Right renal cortex interstitium (tissue), 3 donors: ENCODE measurements at regions not wholly inside any gene's neighbourhood (a gene's known extent, or its start where the extent isn't known, plus 50 kb on each side); places are given as distances from the start of the nearest gene placed in this dataset.

Experiments
- DNase-seq, 3 donors: peaks; one replicate each; pipeline ENCODE4 v3.0.0-alpha.2; 2013; ENCODE audit warnings: low read depth in 3 of 3, low spot score in 2 of 3

DNA sequence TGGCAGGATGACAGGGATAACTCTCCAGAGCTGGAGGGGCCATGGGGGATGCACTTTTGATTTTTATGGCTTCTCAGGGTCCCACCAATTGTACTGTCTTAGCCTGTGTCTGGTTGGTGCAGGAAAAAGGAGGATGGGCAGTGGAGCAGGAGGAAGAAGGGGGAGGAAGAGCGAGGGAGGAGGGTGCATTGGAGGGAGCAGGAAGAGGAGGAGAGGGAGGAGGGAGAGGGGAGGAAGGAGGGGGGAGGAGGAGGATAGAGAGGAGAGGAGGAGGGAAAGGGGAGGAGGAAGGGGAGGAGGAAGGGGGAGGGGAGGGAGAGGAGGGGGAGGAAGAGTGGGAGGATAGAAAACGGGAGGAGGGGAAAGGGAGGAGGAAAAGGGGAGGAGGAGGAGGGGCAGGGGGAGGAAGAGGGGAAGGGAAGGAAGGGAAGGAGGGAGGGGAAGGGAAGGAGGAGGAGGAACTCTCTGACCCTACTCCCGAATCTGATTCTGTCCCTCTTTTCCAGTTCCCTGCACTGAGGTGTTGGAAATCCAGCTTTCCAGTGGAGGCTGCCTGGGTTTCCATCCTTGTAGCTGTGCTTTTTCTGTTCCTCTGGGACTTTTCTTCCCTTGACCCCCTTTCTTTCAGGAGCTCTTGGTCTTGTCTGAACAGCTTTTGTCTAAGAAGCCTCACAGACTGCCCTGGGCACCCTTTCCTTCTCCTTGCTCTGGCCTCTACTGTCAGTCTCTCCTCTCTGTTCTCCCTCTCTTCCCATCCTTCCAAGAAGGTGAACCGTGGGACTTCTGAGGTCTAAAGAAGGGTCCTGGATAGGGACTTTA, 149.4 kb downstream of the DHX35 start:
- peak in 1 of 3 donors; percentile 47 for DNase-seq

DNA sequence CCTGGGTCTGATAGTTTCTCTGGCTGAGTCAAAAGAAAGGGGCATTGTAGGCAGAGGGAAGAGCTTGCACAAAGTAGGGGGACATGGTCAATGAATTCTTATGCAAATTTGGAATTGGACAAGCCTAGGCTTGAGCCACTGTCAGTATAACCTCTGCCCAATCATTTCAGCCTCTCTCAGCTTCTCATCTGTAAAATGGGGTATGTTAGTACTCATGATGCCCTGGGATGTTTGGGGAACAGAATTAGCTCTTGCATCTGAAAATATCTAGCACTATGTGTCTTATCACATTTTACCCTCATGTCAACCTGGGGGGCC, 148.6 kb downstream of the DHX35 start:
- no peak for DNase-seq

DNA sequence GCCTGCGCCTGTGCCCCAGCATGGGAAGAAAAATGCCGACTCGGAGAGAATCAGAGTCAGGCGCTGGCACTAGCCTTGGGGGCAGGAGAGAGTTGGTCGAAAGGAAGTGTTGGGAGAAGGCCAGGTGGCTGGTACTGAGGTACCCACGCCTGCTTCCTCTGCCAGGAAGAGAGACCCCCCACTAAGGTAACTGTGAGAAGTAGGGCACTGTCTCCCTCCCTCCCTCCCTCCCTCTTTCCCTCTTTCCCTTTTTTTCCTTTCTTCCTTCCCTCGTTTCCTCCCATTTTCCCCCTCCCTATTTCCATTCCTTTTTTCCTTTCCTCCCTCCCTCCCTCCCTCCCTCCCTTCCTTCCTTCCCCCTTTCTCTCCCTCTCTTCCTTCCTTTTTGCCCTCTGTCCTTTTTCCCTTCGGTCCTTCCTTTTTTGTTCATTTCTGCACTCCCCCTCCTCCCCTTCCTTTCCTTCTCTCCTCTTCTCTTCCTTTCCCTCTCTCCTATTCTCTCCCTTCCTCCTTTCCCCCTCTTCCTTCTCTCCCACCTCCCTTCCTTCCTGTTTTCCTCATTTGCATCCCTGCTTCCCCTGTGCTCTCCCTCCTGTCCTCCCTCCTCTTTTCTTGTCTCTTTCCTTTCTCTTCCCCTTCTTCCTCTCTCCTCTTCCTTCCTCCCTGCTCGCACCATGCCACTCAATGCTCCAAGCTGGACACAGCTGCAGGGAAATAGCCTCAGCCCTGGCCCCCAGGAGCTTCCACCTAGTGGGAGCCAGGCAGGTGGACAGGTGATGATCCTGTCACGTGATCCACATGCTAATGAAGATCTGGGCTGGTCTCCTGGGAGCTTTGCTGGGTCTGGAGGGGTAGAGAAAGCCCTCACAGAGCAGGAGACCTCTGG, 148.0 kb downstream of the DHX35 start:
- no peak for DNase-seq

DNA sequence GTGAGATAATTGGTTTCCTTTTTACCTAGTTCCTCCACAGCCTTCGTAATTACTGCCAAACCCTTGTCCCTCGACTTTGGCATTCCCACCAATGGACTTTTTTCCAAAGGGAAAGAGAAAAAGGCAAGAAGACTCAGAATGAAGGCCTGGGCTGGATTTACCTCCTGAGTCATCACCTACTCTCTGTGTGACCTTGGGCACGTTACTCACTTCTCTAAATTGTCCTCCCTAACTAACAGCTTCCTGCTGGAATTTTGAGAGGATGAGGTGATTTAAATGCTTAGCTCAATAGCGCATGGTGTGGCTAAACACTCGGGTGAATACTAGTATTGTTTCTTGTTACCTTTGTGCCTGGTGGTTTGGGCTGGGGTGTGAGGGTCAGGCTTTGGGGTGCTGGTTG, 146.6 kb downstream of the DHX35 start:
- no peak for DNase-seq

DNA sequence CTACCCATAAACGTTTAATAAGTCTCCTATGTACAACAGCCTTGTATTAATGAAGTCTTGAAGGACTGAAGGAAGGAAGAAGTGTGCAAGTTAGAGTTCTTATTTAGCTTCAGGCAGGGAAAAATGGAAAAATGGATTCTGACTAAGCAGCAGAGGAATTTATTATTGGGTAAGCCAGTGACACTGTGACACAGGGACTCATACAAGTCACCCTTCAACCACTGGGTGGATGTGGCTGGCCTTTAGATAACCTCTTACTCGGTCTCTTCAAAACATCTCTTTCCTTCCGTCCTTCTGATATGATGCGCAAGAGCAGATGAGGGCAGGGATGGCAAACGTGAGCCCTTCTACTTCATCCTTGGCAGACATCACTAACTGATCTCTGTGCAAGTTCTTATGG, 145.6 kb downstream of the DHX35 start:
- DNase-seq = no peak

DNA sequence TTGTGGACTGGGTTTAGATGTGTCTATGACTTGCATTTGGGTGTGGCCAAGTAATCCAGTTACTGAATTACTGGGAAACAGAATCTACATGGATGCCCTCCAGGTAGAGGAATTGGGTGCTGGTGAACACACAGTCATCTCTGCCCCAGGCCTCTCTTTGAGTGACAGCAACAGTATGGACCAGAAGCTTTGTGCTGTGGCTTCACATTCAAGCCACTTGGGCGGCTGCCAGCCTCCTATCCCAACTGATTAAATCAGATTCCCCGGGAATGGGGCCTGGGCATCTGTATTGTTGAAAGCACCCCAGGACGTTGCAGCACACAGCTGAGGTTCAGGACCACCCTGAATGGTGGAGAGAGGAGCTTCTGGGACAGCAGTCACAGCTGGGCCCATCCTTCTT, 144.6 kb downstream of the DHX35 start:
- DNase-seq = no peak

DNA sequence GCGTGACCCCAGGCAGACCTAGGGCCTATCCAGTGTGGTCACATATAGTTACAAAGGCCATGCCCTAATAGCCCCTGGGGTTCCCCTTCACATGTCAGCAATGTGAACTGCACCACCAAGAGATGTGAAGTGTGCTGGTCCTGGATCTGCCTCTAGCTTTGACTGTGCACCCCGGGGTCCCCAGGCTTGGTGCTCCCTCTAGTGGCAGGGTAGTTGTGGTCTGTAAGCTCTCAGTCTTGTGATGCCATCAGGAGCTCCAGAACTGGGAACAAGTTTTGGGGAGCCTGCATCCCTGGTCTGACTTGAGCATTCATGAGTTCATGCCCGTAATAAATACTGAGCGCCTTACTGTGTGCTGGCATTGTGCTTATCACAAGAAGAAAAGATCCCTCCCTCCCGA, 143.4 kb downstream of the DHX35 start:
- DNase-seq = no peak

DNA sequence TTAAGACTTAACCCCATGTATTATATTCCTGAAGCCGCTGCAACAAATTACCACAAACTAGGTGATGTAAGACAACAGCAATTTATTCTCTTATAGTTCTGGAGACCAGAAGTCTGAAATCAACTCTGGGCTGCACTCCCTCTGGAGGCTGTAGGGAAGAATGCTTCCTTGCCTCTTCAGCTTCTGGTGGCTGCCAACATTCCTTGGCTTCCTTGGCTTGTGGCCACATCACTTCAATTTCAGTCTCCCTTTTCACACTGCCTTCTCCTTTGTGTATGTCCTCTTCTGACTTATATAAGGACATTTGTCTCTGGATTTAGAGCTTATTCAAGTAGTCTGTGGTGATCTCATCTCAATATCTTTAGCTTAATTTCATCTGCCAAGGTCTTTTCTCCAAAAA, 141.6 kb downstream of the DHX35 start:
- no peak for DNase-seq

DNA sequence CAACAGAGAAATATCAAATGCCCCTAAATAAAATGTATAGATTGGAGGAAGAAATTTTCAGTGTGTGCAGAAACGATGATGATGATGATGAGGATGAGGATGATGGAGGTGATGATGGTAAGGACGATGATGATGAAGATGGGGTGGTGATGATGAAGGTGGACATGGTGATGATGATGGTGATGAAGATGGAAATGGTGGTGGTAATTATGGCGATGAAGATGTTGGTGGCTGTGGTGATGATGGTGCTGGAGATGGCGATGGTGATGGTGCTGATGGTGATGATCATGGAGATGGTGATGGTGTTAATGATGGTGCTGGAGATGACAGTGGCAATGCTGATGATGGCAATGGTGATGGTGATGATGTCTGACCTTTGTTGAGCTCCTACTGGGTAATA, 141.2 kb downstream of the DHX35 start:
- DNase-seq = no peak

DNA sequence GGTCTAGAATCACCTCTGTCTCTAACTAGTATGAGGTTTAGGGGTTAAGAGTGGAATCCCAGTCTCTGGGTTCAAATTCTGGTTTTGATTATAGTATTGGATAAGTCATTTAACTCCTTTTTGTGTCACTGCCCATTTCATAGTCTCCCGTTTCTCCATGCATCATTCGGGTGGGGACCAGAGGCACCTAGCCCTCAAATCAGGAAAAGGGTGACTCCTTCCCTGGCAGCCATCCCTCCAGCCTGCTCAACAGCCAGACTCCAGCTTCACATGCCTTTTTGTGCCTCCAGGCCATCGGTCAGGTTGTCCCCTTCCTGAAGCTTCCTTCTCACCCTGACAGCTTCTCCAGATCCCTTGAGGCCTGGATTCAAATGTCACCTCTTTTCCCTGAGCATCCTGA, 139.8 kb downstream of the DHX35 start:
- no peak for DNase-seq

DNA sequence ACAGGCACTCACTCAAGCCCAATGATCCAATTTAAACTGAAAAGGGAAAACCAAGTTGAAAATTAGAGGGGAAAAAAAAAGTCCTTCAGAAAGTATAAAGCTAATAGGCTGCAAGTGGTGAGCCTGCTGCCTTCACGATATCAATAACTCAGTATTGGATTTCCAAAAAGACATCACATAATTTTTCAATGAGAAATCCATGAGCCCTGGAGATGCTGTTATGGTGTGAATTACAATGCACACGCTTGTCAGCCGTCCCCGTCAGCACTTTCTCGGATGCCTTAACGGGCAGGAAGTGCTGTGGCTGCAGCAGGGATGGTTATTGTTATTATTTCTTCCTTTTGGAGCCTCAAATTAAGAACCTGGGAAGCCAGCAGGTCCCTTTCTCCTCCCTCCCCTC, 138.5 kb downstream of the DHX35 start:
- DNase-seq = no peak

DNA sequence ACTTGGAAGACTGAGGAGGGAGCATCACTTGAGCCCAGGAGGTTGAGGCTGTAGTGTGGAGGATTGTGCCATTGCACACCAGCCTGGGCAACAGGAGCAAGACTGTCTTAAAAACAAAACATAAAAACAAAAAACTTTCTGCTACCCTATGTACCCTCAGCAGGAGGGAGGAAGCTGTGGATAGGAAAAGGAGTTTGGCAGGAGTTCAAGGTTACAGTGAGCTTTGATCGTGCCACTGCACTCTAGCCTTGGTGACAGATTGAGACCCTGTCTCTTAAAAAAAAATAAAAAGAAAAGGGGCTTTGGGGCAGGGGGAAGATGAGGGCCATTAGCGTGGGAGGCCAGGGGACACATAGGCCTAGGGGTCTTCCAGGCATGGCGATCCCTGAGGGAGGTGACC, 135.7 kb downstream of the DHX35 start:
- DNase-seq = no peak

DNA sequence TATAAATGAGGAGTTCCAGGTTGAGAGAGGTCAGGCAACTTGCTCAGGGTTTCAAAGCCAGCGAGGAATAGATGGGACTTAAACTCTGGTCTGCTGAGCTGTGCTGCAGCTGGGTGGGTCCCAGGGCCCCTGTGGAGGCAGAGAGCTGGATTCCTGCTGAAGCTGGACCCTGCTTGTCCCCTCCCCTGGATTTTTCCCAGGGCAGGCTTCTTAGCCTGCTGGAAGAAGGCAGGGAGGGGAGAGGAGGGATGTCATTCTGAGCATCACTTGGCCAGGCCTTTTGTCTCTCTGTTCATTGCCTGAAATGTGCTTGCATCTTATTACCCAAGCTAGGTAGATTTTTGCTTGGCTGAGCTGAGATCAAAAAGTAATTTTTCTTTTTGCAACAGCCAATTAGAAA, 133.7 kb downstream of the DHX35 start:
- DNase-seq = no peak

DNA sequence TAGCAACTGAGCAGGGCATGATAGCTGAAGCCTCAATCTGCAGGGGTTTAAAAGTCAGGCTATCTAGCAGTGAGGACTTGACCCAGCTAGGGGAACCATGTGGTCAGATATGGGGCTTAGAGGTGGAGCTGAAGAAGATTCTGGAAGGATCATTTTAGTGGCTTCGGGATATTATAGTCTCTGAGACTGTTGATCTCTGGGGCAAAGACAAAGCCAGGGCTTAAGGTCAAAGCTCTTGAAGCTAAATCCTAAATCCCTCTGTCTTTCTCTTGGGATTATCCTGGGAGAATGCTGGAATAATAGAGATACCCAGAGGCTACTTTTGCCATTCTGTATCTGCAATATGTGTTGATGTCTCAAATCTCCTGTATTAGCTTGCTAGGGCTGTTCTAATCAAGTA, 132.2 kb downstream of the DHX35 start:
- no peak for DNase-seq

DNA sequence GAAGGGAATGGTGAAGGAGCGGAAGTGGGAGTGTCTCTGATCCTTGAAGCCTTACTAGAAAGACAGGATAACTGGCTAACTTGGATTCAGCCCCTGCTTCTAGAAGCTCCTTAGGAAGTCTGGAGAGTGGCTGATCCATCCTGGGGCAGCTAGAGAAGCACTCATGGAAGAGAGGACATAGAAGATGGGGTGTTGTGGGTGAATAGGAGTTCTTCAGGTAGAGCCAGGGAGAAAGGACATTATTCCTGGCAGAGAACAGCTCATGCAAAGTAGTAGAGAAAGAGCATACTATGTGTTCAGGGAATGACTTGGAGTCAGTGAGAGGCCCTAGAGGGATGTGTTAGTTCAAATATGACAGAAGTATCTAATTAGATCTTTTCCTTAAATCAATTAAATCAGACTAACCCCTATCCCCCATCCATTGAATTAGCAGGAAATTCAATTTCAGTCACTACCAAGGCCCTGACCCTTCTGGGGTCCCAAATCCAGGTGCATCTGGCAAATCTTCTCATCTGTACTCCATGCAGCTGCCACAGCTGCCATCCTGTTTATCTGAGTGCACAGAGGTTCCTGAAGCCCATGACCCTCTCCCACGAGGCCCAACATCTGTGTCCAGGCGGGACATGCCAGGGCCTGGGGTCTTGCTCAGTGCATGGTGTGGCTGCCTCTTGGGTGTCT, 130.7 kb downstream of the DHX35 start:
- no peak for DNase-seq

DNA sequence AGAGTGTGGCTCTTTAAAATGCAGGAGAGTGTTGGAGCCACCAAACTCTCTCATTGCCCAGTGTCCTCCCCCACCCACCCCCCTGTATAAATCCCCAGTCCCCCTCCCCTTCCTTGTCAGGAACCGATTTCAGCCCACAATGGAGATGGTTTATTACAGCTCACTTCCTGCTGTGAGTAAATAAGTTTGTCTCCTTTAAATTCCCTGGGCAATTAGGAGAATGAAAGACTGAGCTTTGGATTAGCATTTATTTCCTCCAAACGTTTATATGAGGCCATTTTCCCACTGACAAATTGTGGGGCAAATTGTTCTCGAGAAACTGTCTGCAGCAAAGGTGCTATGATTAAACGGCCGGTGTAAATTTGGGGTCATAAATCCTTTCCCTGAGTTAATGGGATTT, 128.8 kb downstream of the DHX35 start:
- no peak for DNase-seq

DNA sequence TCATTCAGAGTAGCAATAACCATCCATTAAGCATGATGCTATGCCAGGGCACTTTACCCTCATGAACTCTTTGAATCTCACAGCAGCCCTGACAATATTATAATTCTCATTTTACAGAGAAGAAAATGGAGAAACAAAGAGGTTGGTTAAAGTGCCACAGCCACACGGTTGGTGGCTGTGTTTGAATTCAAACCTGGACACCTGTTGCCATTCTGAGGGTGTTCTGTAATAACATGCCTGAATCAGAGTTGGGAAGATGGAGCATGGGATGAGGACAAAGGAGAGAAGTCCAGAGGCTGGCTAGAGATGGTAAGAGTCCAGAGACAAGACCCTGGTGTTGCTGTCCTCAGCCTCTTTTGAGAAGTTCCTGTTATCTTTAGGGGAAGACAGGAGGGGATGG, 127.7 kb downstream of the DHX35 start:
- no peak for DNase-seq
